22Rv1 (cell line): ENCODE measurements at regions not wholly inside any gene's neighbourhood (a gene's known extent, or its start where the extent isn't known, plus 50 kb on each side); places are given as distances from the start of the nearest gene placed in this dataset.

Experiments used
- H3K27ac ChIP-seq: fragments of 450-650 bp; 2 replicates; pipeline ENCODE4 v1.5.1; 2017
- ZFX ChIP-seq: fragments of 450-650 bp; IDR thresholded peaks from 2 replicates; pipeline ENCODE4 v1.6.1; 2017; ENCODE audit warnings: antibody characterized with exemption, borderline replicate concordance
- TF ChIP-seq, protein P1 (sequence below): fragments of 450-650 bp; IDR thresholded peaks from 2 replicates; pipeline ENCODE4 v1.5.1; 2017; ENCODE audit warnings: mild to moderate bottlenecking

DNA sequence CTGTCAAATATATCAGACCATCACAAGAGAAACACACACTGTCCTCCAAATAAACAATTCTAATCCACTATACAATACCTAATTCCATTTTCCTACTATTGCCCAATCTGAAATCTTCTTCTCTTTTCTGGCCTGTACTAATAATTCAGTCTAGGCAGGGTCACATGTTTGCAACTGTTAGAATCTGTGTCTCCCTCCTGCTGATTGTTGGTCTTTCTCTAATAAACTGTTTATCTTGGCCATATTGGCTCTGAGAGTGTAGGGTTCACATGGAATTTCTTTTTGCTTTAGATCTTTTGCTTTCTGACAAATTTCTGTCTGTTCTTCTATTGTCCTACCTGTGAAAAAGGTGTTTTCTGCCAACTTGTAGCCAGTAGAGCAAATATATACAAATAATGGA, 319.9 kb upstream of the ADAMTS5 start:
- H3K27ac ChIP-seq = no peak overlapping the region
- TF ChIP-seq, protein P1, sequence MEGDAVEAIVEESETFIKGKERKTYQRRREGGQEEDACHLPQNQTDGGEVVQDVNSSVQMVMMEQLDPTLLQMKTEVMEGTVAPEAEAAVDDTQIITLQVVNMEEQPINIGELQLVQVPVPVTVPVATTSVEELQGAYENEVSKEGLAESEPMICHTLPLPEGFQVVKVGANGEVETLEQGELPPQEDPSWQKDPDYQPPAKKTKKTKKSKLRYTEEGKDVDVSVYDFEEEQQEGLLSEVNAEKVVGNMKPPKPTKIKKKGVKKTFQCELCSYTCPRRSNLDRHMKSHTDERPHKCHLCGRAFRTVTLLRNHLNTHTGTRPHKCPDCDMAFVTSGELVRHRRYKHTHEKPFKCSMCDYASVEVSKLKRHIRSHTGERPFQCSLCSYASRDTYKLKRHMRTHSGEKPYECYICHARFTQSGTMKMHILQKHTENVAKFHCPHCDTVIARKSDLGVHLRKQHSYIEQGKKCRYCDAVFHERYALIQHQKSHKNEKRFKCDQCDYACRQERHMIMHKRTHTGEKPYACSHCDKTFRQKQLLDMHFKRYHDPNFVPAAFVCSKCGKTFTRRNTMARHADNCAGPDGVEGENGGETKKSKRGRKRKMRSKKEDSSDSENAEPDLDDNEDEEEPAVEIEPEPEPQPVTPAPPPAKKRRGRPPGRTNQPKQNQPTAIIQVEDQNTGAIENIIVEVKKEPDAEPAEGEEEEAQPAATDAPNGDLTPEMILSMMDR = no peak
- TF ChIP-seq ZFX = no peak

DNA sequence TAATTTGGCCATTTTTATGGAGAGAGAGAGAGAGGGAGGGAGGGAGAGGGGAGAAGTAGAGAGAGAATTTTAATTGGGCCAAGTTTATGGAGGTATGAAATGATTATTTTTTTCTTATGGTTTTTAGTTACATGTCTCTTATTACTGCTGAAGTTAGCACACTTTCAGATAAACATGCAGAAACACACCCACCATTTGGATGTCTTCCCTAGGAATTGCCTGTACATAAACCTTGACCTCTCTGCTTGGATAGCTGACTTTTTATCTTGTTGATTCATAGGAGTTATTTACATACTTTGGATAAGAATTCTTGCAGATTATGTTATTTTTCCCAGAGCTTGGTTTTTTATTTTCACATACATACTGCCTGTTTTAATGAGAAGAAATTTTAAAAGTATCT, 310.2 kb upstream of the ADAMTS5 start:
- H3K27ac ChIP-seq = no peak overlapping the region
- TF ChIP-seq, protein P1 = no peak
- no peak for TF ChIP-seq ZFX

DNA sequence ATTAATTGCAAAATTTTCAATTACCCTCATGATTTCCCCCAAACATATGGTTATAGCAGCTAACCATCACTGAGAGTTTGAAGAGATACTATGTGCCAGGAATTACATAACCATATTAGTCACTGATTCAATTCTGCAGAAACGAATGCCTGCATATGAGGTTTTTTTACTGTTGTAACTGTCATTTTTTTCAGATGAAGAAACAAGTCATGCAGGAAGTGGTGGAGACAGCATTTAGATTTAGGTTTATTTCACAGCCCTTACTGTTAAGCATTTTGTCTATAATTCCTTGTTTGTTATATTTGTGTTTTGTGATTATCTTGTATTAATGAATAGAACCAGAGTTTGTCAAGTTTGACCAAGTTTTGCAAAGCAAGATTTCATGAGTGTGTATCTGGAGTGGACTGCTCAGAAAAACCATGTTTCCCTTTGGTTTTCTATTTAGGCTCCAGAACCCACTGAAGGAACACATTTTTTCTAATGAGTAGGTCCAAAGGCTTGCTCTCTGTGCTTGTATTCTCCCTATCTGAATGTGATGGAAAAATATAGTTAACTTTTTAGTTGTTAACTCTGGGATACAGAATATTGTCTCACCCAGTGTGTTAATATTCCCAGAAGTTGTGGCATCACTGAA, 308.5 kb upstream of the ADAMTS5 start:
- H3K27ac ChIP-seq = no peak overlapping the region
- TF ChIP-seq, protein P1 = no peak
- TF ChIP-seq ZFX = no peak

DNA sequence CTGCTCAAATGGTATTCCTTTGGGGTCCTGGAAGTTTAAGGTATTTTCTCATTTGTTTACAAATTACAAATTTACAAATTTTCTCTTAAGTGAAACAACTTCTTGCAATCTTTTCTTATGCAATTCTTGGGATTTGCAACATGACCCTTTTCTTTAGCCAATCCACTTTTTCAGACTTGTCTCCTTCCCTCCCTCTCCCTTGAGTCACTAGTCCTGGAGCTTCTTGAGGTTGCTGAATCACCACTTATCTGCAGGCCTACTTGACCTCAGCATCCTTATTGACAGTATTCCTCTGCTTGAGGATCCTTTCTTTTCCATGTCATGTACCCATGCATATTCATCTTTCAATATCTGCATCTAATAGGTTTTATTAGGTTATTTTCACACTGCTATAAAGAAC, 302.8 kb upstream of the ADAMTS5 start:
- TF ChIP-seq, protein P1 = no peak
- TF ChIP-seq ZFX = no peak
- H3K27ac ChIP-seq = no peak overlapping the region

DNA sequence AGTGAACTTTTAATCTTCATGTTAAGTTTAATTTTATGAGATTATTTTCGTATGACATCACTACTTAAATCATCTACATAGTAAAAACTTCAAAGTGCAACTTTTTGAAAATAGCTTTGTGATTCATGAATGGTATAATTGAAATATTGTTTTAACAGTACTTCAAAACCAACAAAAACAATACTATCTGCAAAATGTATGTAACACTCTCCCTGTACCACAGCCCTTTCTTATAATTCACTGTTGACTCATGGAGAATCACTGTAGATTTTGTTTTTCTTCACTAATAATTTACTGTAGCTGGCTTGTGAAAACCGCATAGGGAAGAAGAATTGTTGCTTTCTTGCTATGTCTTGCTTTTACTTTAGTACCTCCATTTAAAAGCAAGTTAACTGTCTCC, 301.4 kb upstream of the ADAMTS5 start:
- H3K27ac ChIP-seq = no peak overlapping the region
- TF ChIP-seq, protein P1 = no peak
- no peak for TF ChIP-seq ZFX

DNA sequence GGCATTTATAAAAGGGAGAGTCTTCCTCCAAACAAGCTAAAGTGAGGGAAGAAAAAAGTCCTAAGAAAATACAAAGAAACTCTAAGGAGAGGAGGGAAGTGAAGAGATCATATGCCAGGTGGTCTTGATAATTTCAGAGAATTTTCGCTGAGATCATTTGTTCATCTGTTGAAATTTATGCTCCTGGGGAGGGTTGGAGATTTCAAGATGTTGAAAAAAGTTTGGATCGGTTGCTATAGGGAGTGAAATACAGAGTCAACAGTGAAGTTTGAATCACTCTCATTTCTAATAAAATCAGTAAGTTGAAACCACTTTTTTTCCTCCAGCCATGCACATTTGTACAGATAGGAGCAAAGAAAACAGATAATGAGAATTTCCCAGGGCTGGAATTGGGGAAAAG, 299.1 kb upstream of the ADAMTS5 start:
- no peak overlapping the region for H3K27ac ChIP-seq
- TF ChIP-seq, protein P1 = no peak
- TF ChIP-seq ZFX = no peak

DNA sequence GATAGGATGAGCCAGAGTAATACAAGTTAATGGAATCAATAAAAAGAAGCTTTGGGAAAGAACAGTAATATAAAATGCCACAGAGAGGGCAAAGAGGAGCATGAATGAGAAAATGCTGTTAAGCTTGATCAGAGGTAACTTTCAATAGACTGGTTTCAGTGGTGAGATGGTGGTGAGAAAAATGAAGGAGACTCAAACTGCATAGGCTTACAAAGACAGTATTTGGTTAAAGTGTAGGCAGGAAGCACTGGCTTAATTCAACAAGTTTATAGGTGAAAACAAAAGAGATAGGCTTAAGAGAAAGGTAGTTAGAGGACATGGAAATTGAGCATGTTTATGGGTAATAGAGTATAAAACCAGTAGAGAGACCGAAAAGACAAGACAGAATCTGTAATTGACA, 298.6 kb upstream of the ADAMTS5 start:
- no peak overlapping the region for H3K27ac ChIP-seq
- no peak for TF ChIP-seq ZFX
- TF ChIP-seq, protein P1 = no peak
